HT1080 (cell line): ENCODE measurements at regions not wholly inside any gene's neighbourhood (a gene's known extent, or its start where the extent isn't known, plus 50 kb on each side); places are given as distances from the start of the nearest gene placed in this dataset.

Experiments used
- DNase-seq: peaks from one replicate; pipeline ENCODE4 v3.0.0-alpha.2; 2015; ENCODE audit warnings: low read depth

DNA sequence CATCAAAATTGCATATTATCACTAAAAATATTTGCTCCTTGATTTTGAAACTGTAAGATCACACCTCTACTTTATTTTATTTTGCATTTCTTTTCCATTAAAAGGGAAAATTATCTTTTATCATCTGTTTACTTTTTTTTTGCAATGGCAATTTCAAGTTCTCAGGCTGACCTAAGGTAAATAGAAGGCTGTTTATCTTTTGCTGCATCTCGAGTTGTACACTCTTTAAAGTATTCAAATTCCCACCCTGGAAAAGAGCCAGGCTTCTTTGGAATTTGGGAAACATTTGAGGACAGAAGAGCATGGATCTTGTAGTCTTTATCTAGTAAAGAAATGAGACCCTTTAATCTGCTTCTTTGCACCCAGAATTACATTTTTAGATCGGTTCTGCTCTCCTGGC is 645.7 kb downstream of the SLC4A3 start:
- no peak for DNase-seq

DNA sequence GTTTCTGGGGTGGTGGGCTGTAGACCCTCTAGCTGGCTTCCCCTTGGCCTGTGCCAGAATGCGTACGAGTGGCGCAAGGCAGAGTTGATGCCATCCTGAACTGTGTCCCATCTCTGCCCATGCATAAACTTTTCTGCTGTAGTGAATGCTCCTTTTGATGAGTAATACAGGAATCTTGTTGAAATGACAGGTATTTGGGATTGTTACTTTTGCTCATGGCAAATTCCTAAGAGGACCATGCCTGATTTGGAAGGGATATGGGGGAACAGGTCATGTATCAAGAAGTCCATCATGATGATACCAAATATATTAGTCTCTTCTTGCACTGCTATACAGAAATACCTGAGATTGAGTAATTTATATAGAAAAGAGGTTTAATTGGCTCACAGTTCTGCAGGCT is 648.0 kb downstream of the SLC4A3 start:
- DNase-seq, result no peak

DNA sequence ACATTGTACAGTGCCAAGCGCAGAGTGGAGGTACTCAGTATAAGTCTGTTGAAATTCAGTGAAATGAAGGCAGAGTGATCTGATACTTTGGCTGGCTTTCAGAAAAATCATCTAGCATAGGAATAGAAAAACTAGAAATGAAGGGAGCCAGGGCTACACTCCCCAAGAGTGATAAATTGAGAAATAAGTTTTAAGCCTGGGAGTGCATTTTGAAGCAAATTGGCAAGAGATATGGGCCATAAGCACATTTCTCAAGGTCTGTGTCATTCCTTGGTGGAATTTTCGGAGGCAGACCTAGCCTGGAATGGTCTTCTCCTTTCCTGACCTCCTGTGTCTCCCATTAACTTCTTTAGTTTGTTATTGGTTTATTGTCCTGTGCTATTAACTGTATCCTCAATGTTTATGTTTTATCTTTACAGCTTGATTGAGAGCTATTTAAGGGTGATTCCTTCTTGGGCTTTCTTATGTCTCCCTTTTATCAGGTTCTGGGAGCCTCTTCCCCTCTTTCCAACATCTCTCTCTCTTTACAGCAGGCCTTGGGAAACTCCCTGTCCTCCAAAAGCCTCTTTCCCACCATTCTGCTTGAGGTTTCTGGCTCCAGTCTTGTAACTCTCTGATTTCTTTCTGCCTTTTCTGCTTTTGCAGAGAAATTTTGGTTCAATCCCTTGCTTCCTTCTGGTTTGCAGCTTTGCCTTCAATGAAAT is 649.5 kb downstream of the SLC4A3 start:
- no peak for DNase-seq

DNA sequence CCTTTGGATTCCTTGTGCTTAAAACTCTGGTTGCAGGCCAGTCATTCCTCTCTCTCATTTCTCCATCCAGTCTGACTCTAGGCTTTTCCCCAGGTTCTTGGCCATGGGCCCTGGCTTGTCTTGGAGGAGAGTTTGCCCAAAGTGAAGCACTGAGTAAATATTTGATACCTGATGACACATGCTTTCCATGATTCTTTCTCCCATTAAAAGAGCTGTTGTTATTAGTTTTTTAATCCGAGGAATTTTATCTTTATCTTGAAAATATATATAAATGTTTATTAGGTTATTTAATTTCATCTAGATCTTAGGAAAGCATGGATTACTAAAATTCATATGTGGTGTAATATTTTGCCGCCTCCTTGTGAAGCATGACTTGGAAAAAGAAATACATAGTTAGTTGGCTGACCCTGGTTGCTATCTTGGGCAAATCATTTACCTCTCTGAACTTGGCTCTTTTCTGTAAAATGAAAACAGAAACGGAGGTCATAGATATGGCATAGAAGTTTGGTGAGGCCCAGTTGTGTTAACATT is 650.1 kb downstream of the SLC4A3 start:
- DNase-seq, result peak; percentile 64

DNA sequence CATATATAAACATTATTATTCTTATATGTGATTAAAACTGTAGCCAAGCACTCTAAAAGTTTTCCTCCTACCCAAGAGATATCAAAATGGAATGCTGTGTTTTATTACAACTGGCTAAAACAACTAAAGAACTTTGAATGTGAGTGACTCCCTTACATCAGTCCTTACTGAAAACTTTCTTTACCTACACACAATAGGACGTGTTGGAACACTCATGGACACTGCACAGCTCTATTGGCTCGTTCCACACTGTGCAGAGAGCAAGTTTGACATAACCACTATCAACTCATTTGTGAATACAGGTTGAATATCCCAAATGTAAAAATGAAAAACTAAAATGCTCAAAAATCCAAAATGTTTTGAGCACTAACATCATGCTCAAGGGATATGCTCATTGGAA is 650.6 kb downstream of the SLC4A3 start:
- DNase-seq, result no peak

DNA sequence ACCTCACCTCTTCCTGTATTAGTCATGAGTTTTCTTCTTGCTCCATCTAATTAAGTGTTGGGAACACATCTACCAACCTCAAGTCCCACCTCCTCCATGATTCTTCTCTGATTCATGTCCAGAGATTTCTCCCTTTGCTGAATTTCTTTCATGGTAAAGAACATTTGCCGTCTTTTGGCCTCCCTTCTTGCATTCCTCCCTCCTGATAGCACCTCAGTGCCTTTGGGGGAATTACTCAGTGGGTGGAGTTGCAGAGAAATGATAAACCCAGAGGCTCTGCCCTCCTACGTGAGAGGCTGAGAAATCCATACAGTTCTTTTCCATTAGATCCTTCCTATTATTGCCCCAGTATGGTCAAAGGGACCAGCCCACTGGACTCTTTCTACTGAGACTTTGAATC is 651.9 kb downstream of the SLC4A3 start:
- peak; percentile 88 for DNase-seq

DNA sequence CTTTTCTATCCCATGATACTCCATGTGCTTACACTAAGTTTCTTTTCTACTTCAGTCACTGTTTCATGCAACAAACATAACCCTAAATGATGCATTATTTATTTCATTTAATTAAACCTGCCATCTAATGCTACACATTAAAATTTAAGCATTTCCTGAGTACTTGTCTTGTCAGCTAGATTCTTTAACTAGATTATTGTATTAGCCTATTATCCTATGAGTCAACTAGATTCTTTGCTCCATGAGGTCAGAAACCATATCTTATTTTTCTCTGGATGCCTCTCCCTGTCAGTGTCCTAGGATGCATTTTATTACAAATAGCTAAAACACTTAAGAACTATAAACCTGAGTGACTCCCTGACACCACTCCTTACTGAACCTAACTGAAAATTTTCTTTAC is 652.4 kb downstream of the SLC4A3 start:
- no peak for DNase-seq

DNA sequence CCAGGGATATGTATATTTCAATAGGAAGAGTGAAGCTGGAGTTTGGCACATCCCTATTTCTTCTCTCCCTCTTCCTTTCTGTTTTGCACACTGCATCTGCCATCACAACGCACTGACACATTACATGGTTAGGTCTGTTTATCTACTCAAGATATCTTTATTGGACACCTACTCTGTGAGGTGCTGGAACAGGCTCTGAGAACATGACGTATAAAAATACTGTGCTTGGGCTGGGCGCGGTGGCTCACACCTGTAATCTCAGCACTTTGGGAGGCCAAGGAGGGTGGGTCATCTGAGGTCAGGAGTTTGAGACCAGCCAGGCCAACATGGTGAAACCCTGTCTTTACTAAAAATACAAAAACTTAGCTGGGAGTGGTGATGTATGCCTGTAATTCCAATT is 653.3 kb downstream of the SLC4A3 start:
- no peak for DNase-seq

DNA sequence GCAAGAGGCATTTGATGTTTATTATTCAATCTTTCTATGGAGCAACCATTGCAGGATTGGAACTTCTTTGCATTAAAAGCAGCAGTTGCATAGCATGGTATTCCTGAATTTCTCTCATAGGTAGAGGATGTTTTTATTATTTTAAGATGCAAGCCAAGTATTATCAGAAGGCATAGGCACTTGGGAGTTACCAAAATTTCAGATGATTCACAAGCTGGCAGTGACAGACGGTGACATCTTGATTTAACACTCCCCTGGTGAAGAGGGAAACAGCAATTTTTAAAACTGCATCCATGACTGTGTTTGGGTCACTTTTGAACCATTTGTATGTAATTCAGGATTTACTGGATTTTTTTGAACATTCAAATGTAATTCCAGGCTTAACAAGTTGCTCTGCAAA is 654.3 kb downstream of the SLC4A3 start:
- DNase-seq, result no peak

DNA sequence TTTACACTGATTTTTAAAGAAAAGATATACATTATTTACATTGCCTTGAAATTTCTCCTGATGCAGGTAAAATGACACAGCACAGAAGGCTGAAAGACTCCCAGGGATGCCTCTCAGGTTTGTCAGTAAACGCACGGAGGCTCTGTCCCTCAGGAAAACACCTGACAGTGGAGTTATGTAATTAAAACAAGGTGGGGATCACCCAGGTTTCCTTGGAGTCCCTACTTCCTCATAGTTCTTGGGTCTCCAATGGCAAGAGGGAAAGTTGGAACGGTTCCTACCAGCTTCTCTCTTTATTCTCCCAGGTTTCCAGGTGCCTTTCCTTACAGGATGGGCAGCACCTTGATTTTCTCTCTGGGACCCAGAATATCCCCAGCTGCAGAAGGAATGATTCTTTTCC is 654.8 kb downstream of the SLC4A3 start:
- no peak for DNase-seq

DNA sequence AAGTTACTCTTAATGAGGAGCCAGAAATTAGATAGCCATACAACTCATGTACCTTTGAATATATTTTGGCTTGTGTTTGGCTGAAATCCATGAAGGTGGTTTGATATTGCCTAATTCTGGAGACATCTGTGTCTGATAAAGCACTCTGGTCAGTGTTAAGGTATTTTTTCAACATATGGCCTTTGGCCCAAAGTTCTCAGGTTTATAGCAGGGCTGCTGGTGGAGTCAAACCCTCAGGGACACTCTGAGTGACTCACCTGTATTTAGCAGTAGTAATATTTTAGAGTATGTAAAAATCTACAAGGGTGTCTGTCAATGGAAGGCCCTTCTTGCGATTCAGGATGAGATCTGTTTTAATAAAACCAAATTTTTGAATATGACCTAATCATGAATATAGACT is 666.5 kb downstream of the SLC4A3 start:
- DNase-seq, result no peak

DNA sequence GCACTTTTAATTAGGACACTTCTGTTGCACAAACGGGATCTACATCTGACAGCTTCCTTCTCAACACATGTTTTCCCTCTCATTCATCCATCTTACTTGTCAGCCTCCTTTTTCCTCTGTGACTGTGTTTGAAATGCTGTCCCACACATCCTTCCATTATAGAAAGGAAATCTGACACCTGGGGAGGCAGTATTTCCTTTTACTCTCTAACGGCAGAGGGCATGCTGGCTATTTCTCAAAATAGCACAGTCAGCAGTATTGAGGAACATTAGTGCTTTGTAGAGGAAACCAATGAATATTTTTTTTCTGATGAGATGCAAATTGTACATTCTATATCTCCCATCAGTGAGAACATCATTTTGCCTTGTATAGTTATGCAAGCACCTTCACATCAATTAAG is 668.7 kb downstream of the SLC4A3 start:
- DNase-seq, result no peak

DNA sequence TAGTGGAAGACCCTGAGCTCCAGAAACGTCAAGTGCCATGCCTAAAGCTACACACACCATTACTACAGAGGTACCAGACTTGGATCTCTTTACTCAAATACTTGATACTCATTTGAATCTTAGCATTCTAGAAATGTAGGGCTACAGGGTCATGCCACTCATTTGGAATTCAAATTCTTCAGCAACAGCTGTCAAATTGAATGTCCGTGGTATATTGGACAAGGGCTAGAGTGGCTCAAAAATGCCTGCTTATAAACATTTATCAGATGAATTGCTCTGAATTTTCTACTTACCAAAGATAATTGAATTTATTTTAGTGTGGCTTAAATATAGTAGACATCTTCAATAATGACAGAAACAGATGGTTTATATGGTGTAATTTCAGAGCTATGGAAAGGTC is 669.7 kb downstream of the SLC4A3 start:
- DNase-seq, result no peak

DNA sequence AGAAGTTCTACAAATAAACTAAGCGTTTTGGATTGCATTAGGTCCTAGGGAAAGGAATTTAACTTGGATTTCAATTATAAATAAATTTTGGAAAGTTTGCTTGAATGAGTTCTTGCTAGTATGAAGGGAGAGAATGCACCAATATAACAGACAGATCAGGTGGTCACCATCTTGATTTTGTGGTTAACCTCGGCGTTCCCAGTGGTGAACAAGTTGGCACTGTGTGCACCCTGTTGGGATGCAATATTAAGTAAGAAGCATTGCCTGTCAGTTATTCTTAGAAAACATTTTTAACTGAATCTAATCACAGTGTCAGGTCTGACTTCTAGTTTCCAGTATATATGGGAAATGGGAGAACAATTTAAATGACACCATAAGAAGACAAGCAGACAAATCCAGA is 673.4 kb downstream of the SLC4A3 start:
- DNase-seq, result no peak

DNA sequence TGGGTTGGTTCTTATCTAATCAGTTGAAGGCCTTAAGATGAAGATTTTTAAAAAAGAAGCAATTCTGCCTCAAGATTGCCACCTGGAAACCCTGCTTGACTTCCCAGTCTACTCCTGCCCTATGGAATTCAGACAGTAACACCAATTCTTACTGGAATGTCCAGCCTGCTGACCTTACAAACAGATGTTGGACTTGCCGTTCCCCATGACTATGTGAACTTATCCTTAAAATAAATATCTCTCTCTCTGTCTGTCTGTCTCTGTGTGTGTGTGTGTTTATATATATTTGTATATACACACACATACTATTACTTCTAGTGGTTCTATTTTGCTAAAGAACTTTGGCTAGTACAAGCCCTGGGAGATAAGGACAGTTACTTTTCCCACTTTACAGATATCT is 675.3 kb downstream of the SLC4A3 start:
- no peak for DNase-seq

DNA sequence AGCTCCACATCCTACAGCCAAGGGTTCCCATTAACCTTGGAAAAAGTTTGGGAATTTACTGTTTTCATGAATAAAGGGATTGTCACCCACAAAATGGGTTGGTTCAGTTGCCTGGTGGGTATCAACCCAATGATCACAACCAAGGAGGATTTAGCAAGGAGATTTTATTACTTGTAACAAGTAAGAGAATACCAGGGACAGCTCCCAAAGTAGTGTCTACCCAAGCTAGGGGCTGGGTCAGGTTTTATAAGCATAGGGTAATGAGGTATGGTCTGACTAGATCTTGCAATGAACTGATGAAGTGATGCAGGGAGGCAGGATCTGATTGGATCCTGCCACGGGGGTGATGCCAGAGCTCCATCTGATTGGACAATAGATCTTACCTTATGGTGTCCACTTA is 681.8 kb downstream of the SLC4A3 start:
- no peak for DNase-seq

DNA sequence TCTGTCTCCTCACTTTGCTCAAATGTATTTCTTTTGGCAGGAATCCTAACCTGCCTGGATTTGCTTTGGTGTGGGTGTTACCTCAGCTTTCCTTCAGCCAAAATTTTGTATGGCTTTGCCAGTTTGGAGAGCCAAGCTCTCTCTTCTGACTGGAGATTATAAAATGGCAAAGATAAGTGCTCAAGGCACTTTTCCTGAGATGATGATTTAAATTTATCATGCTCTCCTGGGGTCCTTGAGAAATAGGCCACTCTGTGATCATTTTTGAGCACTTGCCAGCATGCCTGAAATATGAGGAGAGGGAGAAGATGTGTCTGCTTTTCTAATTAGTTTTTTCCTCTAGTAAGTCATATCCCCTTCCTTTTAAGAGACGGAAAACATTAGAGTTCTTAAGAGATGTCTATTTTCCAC is 683.0 kb downstream of the SLC4A3 start:
- no peak for DNase-seq

DNA sequence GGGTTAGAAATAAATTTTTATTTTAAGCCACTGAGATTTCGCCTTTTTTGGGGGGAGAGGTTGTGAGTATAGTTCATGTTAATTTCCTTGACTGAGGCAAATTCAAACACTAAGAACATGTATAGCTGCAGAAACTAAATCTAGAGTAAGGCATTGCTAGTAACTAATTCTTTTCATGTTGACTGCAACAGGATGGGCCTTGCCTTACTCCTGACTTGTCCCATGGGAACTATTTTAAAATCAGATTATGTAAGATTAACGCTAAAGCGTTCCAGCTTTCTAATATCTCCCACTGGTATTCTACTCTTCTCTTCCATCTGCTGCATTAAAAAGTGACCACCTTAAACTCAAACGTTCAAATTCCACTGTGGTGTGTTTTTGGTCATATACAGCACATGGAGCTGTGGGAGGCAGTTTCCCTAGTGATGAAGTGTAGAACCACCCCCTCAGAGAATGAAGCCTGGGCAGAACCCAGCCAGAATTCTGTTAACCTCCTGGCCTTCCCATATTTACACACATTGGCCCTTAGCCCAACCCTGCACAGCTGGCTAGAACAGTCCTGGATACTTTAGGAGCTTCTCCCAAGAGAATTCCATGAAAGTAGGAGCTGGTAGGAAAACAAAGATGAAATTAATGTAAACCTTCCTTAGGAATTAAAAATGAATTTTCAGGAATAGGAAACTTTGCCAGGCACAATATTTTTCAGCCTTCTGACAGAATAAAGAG is 687.8 kb downstream of the SLC4A3 start:
- DNase-seq, result no peak

DNA sequence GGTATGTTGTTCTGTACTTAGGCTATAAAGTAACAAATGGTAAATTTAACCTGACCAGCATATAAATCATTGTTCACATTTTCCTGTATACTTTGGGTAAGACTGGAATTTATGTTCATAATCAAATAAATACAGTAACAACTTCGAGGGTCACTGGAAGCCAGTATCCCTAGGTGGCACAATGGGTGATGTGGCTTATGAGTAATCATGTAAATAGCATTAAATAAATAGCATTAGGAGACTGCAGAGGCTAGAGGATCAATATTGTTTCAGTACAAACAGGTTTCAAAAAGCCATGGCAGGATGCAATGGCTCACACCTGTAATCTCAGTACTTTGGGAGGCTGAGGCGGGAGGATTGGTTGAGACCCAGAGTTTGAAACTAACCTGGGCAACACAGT is 690.6 kb downstream of the SLC4A3 start:
- DNase-seq, result no peak

DNA sequence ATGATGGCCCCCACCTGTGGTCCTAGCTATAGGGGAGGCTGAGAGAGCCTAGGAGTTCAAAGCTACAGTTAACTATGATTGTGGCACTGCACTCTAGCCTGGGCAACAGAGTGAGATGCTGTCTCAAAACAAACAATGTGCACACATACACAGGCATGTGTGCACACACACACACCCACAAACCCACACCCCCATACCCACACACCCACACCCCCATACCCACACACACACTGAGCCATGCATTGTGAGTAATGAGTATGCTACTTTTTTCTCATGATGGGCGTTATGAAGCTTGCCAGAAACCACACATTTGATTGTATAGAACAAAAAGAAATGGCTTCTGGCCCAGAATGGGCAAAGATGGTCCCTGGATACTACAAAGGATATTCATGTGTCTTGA is 691.1 kb downstream of the SLC4A3 start:
- no peak for DNase-seq

DNA sequence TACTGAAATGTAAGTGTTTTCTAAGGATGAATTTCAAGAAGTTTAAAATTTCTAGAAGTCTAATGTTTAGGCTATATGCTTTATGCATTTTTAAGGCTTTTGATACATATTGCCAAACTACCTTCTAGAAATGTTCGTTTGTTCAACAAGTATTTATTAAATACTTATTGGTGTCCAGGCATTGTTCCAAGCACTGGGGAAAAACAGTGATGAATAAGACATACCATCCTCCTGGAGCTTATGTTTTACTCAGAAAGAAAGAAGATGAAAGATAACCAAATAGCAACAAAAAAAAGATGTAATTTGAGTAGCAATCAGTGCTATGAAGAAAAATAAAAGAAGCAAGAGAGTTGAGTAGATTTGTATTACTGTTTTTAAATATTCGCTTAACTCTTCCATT is 692.9 kb downstream of the SLC4A3 start:
- no peak for DNase-seq

DNA sequence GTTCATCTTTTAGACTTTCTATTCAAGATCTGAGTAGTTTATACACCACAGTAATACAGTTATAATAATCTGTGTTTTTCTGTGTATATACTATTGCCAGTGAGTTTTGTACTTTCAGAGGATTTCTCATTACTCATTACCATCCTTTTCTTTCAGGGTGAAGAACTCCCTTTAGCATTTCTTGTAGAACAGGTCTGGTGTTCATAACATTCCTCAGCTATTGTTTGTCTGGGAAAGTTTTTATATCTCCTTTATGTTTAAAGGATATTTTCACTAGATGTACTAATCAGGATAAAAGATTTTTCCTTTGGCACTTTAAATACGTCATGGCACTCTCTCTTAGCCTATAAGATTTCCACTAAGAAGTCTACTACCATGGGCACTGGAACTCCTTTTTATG is 705.5 kb downstream of the SLC4A3 start:
- DNase-seq, result no peak

DNA sequence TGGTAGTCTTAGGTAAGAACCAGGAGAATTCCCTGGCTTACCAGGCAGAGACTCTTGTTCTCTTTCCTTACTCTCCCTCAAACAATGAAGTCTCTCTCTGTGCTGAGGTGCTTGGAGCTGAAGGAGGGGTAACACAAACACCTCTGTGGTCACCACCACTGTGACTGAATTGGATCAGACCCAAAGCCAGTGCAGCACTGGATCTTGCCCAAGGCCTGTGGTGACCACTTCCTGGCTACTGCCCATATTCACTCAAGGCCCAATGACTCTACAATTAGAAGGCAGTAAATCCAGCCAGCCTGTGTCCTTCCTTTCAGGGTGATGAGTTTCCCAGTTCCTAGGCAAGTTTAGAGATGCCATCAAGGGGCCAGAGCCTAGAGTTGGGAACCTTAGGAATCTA is 706.8 kb downstream of the SLC4A3 start:
- peak; percentile 96 for DNase-seq
